GM12864 (cell line): ENCODE measurements at regions not wholly inside any gene's neighbourhood (a gene's known extent, or its start where the extent isn't known, plus 50 kb on each side); places are given as distances from the start of the nearest gene placed in this dataset.
"Not testable (repeated sequence)": the region's sequence is repeated elsewhere in the genome, so short reads cannot be mapped to it uniquely, and the experiment has no call there.

Experiments used
- DNase-seq: peaks from one replicate; pipeline ENCODE4 v3.0.0-alpha.2; 2011; ENCODE audit warnings: low read depth
- H3K4me3 ChIP-seq: 2 replicates; pipeline ENCODE4 v1.5.1; 2011; ENCODE audit warnings: mild to moderate bottlenecking, low read depth, low read length, control low read depth
- TF ChIP-seq, protein P1 (sequence below): IDR thresholded peaks from 2 replicates; pipeline ENCODE4 v1.5.1; 2011; ENCODE audit warnings: low read depth, mild to moderate bottlenecking, moderate library complexity, low read length, control low read depth, inconsistent platforms; ENCODE audit errors: missing control alignments

- no peak overlapping the region for H3K4me3 ChIP-seq
- TF ChIP-seq, protein P1, sequence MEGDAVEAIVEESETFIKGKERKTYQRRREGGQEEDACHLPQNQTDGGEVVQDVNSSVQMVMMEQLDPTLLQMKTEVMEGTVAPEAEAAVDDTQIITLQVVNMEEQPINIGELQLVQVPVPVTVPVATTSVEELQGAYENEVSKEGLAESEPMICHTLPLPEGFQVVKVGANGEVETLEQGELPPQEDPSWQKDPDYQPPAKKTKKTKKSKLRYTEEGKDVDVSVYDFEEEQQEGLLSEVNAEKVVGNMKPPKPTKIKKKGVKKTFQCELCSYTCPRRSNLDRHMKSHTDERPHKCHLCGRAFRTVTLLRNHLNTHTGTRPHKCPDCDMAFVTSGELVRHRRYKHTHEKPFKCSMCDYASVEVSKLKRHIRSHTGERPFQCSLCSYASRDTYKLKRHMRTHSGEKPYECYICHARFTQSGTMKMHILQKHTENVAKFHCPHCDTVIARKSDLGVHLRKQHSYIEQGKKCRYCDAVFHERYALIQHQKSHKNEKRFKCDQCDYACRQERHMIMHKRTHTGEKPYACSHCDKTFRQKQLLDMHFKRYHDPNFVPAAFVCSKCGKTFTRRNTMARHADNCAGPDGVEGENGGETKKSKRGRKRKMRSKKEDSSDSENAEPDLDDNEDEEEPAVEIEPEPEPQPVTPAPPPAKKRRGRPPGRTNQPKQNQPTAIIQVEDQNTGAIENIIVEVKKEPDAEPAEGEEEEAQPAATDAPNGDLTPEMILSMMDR = no peak
- no peak for DNase-seq
Observed at GRCh38 chrX:9291629-9292028, 173.2 kb upstream of the TBL1X start.

DNA sequence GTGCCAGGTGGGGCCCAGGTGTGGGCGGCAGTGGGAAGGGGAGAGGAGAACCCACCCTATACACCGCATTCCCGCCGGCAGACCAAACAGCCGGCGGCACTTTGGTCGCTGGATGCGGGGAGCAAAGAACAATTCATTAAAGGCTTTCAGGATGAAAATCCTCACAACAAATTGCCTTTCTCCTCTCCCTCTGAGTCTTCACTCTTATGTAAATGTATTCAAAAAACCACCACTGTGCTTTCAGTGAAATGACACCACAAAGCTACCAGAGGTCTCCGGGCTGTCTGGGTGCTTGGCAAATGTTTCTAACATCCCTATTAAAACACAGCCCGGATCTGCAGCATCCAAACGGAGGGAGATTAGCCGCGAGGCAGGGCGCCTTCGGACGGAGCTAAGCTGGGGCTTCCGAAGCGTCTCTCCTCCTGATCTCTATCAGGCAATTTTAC, 171.8 kb upstream of the TBL1X start:
- TF ChIP-seq, protein P1 = no peak
- no peak for DNase-seq
- H3K4me3 ChIP-seq = no peak overlapping the region

- TF ChIP-seq, protein P1 = no peak
- no peak overlapping the region for H3K4me3 ChIP-seq
- DNase-seq = no peak
Observed at GRCh38 chrX:9293903-9294302, 171.0 kb upstream of the TBL1X start.

- TF ChIP-seq, protein P1 = no peak
- H3K4me3 ChIP-seq = no peak overlapping the region
- no peak for DNase-seq
Observed at GRCh38 chrX:9295551-9295950, 169.3 kb upstream of the TBL1X start.

DNA sequence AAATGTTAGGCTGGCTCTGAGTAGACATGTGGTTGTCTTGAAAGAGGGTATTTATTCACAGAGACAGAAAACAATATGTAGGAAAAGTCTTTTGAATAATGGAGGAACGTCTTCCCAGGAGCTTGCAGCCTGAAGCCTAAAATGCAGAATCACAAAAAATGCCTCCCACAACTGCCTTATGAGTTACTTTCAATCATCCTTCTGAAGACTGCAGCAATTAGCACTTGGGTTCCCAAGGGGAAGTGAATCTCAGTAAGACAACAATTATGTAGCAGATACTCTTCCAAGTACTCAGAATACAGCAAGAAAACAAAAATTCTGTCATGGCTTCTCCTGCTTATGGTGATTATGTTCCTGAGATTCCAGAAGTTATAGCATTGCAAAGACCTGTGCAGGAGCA, 166.6 kb upstream of the TBL1X start:
- no peak overlapping the region for H3K4me3 ChIP-seq
- DNase-seq = no peak
- TF ChIP-seq, protein P1 = no peak

- DNase-seq, H3K4me3 ChIP-seq: not testable (repeated sequence)
Observed at GRCh38 chrX:9299681-9300080, 165.2 kb upstream of the TBL1X start.

DNA sequence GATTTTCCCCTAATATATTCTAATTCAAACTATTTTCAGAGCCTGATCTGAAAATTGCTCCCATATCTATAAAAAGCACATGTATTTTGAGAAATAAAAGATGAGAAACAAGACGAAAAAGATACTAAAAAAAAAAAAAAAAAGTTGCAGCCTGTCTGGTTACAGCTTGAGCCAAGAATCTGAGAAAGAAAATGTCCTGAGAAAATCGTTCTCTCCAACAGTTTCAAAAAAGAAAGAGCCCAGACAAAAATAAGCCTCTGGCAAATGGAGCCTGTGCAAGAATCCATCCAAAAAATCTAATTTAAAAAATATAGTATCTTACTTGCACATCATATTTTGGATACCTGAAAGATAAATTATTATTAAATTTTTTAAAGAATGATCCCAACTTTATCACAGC, 163.0 kb upstream of the TBL1X start:
- no peak overlapping the region for H3K4me3 ChIP-seq
- DNase-seq = no peak
- TF ChIP-seq, protein P1 = no peak

- DNase-seq = no peak
- TF ChIP-seq, protein P1 = no peak
- no peak overlapping the region for H3K4me3 ChIP-seq
Observed at GRCh38 chrX:9302381-9302780, 162.5 kb upstream of the TBL1X start.
